Astrocyte (in vitro differentiated cells and primary cell): ENCODE measurements at regions not wholly inside any gene's neighbourhood (a gene's known extent, or its start where the extent isn't known, plus 50 kb on each side); places are given as distances from the start of the nearest gene placed in this dataset.
"Not testable (repeated sequence)": the region's sequence is repeated elsewhere in the genome, so short reads cannot be mapped to it uniquely, and the experiment has no call there.

Experiments
- DNase-seq: peaks from one replicate; pipeline ENCODE4 v3.0.0-alpha.2; 2010; ENCODE audit warnings: low read depth
- FAIRE-seq: peaks from 2 replicates; lab custom pipeline; 2011; peaks lifted over from hg19 to GRCh38; lab: Jason Lieb, UNC
- H2AFZ ChIP-seq: 2 replicates; pipeline ENCODE4 v1.6.0; 2012; ENCODE audit warnings: low read depth, low read length, inconsistent platforms
- H3K27ac ChIP-seq: 2 replicates; pipeline ENCODE4 v1.5.1; 2011; ENCODE audit warnings: low read depth, low read length, inconsistent platforms
- H3K27me3 ChIP-seq: 2 replicates; pipeline ENCODE4 v1.6.0; 2011; ENCODE audit warnings: low read length, inconsistent platforms; ENCODE audit not compliant: insufficient read depth
- H3K36me3 ChIP-seq: 2 replicates; pipeline ENCODE4 v1.5.1; 2011; ENCODE audit warnings: low read length, inconsistent platforms; ENCODE audit not compliant: insufficient read depth
- H3K4me1 ChIP-seq: 2 replicates; pipeline ENCODE4 v1.5.1; 2011; ENCODE audit warnings: low read length, inconsistent platforms; ENCODE audit not compliant: insufficient read depth
- H3K4me2 ChIP-seq: 2 replicates; pipeline ENCODE4 v1.6.0; 2012; ENCODE audit warnings: low read length, inconsistent platforms
- H3K4me3 ChIP-seq: 2 replicates; pipeline ENCODE4 v1.5.1; 2011; ENCODE audit warnings: low read depth, mild to moderate bottlenecking, low read length, inconsistent platforms; ENCODE audit not compliant: insufficient read depth
- H3K79me2 ChIP-seq: 2 replicates; pipeline ENCODE4 v1.6.0; 2012; ENCODE audit warnings: mild to moderate bottlenecking, low read length, inconsistent platforms; ENCODE audit not compliant: insufficient read depth
- H3K9ac ChIP-seq: 2 replicates; pipeline ENCODE4 v1.6.0; 2012; ENCODE audit warnings: mild to moderate bottlenecking, low read length, inconsistent platforms
- H3K9me3 ChIP-seq: 2 replicates; pipeline ENCODE4 v1.5.1; 2012; ENCODE audit warnings: low read depth, mild to moderate bottlenecking, low read length, inconsistent platforms; ENCODE audit not compliant: insufficient read depth
- H4K20me1 ChIP-seq: 2 replicates; pipeline ENCODE4 v1.6.0; 2012; ENCODE audit warnings: low read length, inconsistent platforms; ENCODE audit not compliant: insufficient read depth
- H3K27ac Mint-ChIP-seq: one replicate; pipeline ENCODE4 v1.8.0; 2021; ENCODE audit warnings: mild to moderate bottlenecking, mixed read lengths; ENCODE audit not compliant: unreplicated experiment
- H3K27me3 Mint-ChIP-seq: one replicate; pipeline ENCODE4 v1.8.0; 2021; ENCODE audit warnings: low read depth, mixed read lengths; ENCODE audit not compliant: unreplicated experiment
- H3K36me3 Mint-ChIP-seq: one replicate; pipeline ENCODE4 v1.8.0; 2021; ENCODE audit warnings: low read depth, mixed read lengths; ENCODE audit not compliant: unreplicated experiment
- H3K4me1 Mint-ChIP-seq: one replicate; pipeline ENCODE4 v1.8.0; 2021; ENCODE audit warnings: low read depth, mixed read lengths; ENCODE audit not compliant: unreplicated experiment
- H3K4me3 Mint-ChIP-seq: one replicate; pipeline ENCODE4 v1.8.0; 2021; ENCODE audit warnings: mild to moderate bottlenecking, moderate library complexity, mixed read lengths; ENCODE audit not compliant: unreplicated experiment
- H3K9me3 Mint-ChIP-seq: one replicate; pipeline ENCODE4 v1.8.0; 2021; ENCODE audit warnings: mild to moderate bottlenecking, mixed read lengths; ENCODE audit not compliant: unreplicated experiment
- EZH2 ChIP-seq: IDR thresholded peaks from 2 replicates; pipeline ENCODE4 v1.6.1; 2012; ENCODE audit warnings: mild to moderate bottlenecking, low read length, inconsistent platforms; ENCODE audit not compliant: insufficient read depth
- TF ChIP-seq, protein P1 (sequence below): IDR thresholded peaks from 2 replicates; pipeline ENCODE4 v1.5.1; 2011; ENCODE audit warnings: low read depth, mild to moderate bottlenecking, inconsistent platforms, low read length, moderate library complexity; ENCODE audit not compliant: insufficient read depth

DNA sequence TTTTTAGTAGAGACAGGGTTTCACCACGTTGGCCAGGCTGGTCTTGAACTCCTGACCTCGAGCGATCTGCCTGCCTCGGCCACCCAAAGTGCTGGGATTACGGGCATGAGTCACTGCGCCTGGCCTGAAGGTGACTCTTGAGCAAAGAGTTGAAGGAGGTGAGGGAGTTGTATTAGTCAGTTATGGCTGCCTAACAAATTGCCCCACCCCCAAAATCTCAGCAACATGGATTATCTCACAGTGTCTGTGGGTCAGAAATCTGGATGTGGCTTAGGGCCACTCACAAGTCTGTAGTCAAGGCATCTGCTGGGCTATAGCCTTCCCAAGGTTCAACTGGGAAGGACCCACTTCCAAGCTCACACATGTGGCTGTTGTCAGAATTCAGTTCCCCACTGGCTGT is 52.8 kb upstream of the ADGRE5 start:
- Histone ChIP-seq H3K27ac (no peak overlapping the region), H3K9me3 (peaks cover 3% of the 10 kb centered on the region), H2AFZ (no peak overlapping the region), H3K4me1 (no peaks in the 10 kb centered on the region), H3K79me2 (no peaks in the 10 kb centered on the region), H3K4me2 (no peak overlapping the region), H4K20me1 (no peaks in the 10 kb centered on the region), H3K4me3 (no peak overlapping the region), H3K27me3 (no peaks in the 10 kb centered on the region), H3K9ac (no peak overlapping the region), H3K36me3 (no peaks in the 10 kb centered on the region)
- Mint-ChIP-seq H3K27ac (no peak overlapping the region), H3K36me3 (no peaks in the 10 kb centered on the region), H3K4me3 (no peak overlapping the region), H3K4me1 (peaks cover 3% of the 10 kb centered on the region), H3K27me3 (peaks cover 4% of the 10 kb centered on the region), H3K9me3 (no peaks in the 10 kb centered on the region)
- FAIRE-seq (no peak), DNase-seq (no peak)
- TF ChIP-seq EZH2 = no peak
- TF ChIP-seq, protein P1, sequence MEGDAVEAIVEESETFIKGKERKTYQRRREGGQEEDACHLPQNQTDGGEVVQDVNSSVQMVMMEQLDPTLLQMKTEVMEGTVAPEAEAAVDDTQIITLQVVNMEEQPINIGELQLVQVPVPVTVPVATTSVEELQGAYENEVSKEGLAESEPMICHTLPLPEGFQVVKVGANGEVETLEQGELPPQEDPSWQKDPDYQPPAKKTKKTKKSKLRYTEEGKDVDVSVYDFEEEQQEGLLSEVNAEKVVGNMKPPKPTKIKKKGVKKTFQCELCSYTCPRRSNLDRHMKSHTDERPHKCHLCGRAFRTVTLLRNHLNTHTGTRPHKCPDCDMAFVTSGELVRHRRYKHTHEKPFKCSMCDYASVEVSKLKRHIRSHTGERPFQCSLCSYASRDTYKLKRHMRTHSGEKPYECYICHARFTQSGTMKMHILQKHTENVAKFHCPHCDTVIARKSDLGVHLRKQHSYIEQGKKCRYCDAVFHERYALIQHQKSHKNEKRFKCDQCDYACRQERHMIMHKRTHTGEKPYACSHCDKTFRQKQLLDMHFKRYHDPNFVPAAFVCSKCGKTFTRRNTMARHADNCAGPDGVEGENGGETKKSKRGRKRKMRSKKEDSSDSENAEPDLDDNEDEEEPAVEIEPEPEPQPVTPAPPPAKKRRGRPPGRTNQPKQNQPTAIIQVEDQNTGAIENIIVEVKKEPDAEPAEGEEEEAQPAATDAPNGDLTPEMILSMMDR = no peak

DNA sequence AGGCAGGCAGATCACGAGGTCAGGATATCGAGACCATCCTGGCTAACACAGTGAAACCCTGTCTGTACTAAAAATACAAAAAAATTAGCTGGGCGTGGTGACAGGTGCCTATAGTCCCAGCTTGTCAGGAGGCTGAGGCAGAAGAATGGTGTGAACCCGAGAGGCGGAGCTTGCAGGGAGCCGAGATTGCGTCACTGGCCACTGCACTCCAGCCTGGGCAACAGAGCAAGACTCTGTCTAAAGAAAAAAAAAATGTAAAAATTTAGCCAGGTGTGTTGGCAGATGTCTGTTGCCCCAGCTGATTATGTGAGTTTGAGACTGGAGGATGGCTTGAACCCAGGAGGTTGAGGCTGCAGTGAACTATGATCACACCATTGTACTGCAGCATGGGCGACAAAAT is 54.2 kb upstream of the ADGRE5 start:
- not testable (repeated sequence) for H2AFZ ChIP-seq, H3K4me3 Mint-ChIP-seq, H3K4me3 ChIP-seq, H4K20me1 ChIP-seq, H3K36me3 ChIP-seq, H3K4me1 Mint-ChIP-seq, H3K9ac ChIP-seq, H3K4me2 ChIP-seq, H3K27ac Mint-ChIP-seq, H3K9me3 Mint-ChIP-seq, FAIRE-seq, H3K79me2 ChIP-seq, H3K27me3 ChIP-seq, H3K27me3 Mint-ChIP-seq, H3K27ac ChIP-seq, H3K36me3 Mint-ChIP-seq, H3K9me3 ChIP-seq, DNase-seq, H3K4me1 ChIP-seq

DNA sequence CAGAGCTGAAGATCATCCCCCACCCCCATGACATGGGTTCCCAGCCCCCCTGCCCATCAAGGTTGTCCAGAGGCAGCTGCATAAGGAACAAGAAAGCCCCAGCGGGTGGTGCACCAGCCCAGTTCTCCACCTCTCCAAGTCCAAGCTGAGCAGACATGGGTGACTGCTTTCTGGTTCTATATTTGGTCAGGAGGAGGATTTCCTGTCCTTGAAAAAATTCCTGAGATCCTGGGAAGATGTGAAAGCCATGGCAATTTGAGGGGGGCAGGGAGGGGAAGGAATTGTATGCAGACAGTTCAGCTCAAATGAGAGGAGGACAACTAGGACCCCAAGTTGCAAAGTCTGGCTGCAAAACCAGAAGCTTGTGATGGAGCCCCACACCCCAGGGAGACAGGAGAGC is 55.4 kb upstream of the ADGRE5 start:
- Mint-ChIP-seq H3K4me3 (no peak overlapping the region), H3K27ac (no peak overlapping the region), H3K27me3 (peaks cover 4% of the 10 kb centered on the region), H3K4me1 (peaks cover 3% of the 10 kb centered on the region), H3K36me3 (no peaks in the 10 kb centered on the region), H3K9me3 (no peaks in the 10 kb centered on the region)
- H3K9me3 ChIP-seq = peaks cover 3% of the 10 kb centered on the region
- H3K4me3 ChIP-seq = no peak overlapping the region
- no peaks in the 10 kb centered on the region for H3K36me3 ChIP-seq
- FAIRE-seq (no peak), DNase-seq (no peak)
- no peak overlapping the region for H2AFZ ChIP-seq
- H3K4me1 ChIP-seq = no peaks in the 10 kb centered on the region
- no peak overlapping the region for H3K4me2 ChIP-seq
- H3K27ac ChIP-seq = no peak overlapping the region
- peaks cover 2% of the 10 kb centered on the region for H3K27me3 ChIP-seq
- no peaks in the 10 kb centered on the region for H4K20me1 ChIP-seq
- TF ChIP-seq, protein P1 = no peak
- H3K79me2 ChIP-seq = no peaks in the 10 kb centered on the region
- no peak overlapping the region for H3K9ac ChIP-seq
